Memory B cell (primary cell): ENCODE measurements at regions not wholly inside any gene's neighbourhood (a gene's known extent, or its start where the extent isn't known, plus 50 kb on each side); places are given as distances from the start of the nearest gene placed in this dataset.

Source experiments
- ATAC-seq: fragments of 150-1000 bp; cut with Tn5 transposase; 2 replicates; pipeline ENCODE4 v1.10.0; 2021; ENCODE audit warnings: low read depth, mild to moderate bottlenecking, moderate library complexity
- DNase-seq, 2 donors: peaks; one replicate each; pipeline ENCODE4 v3.0.0; 2022; ENCODE audit warnings: low spot score in 2 of 2
- H3K27ac Mint-ChIP-seq: one replicate; pipeline ENCODE4 v1.8.0; 2022; ENCODE audit warnings: mild to moderate bottlenecking, moderate library complexity, mixed read lengths
- H3K27me3 Mint-ChIP-seq: one replicate; pipeline ENCODE4 v1.8.0; 2022; ENCODE audit warnings: mixed read lengths
- H3K36me3 Mint-ChIP-seq: one replicate; pipeline ENCODE4 v1.8.0; 2022; ENCODE audit warnings: mild to moderate bottlenecking, mixed read lengths
- H3K4me1 Mint-ChIP-seq: one replicate; pipeline ENCODE4 v1.8.0; 2022; ENCODE audit warnings: mixed read lengths
- H3K4me3 Mint-ChIP-seq: one replicate; pipeline ENCODE4 v1.8.0; 2022; ENCODE audit warnings: mild to moderate bottlenecking, moderate library complexity, mixed read lengths
- H3K9me3 Mint-ChIP-seq: one replicate; pipeline ENCODE4 v1.8.0; 2022; ENCODE audit warnings: mixed read lengths

DNA sequence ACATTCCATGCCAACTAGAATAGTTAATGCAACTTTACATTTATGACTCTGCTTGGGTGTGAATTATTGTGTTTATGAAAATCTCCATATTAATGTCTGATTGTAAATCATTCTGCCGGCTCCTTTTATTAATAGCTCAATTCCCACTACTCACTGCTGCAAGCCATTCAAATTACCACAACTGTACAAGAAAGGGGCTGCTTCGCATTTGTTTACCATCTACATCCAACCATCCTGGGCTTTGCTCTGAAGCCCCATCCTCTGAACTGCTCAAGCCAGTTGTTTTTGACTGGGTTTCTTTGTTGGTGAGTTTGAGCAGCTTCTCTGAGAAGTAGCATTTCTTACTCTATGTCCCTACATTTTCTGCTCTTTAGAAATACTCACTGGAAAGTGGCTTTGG lies 451.6 kb upstream of the CADM1 start:
- no peaks in the 10 kb centered on the region for H3K36me3 Mint-ChIP-seq
- peaks cover 5% of the 10 kb centered on the region for H3K9me3 Mint-ChIP-seq
- H3K27me3 Mint-ChIP-seq = peaks cover 8% of the 10 kb centered on the region
- peaks cover 3% of the 10 kb centered on the region for H3K4me1 Mint-ChIP-seq
- H3K27ac Mint-ChIP-seq = no peak overlapping the region
- DNase-seq (no peak), ATAC-seq (no peak)
- no peak overlapping the region for H3K4me3 Mint-ChIP-seq

DNA sequence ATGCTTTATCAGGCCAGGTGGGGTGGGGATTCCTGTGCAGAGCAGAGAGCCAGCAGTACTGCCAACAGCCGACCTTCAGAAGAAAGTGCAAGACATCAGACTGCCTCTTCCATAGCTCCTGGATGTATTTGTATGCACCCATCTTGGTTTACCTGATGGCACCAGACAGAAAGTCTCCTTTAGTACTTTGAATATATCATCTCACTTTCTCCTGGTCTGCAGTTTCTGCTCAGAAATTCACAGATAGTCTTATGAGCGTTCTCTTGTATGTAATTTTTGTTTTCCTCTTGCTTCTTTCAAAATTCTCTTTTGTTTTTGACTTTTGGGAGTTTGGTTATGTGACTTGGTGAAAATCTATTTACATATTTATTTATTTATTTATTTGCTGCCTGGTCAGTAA lies 446.4 kb upstream of the CADM1 start:
- H3K27ac Mint-ChIP-seq = no peak overlapping the region
- H3K27me3 Mint-ChIP-seq = peaks cover 6% of the 10 kb centered on the region
- peaks cover 20% of the 10 kb centered on the region for H3K9me3 Mint-ChIP-seq
- H3K4me1 Mint-ChIP-seq = no peaks in the 10 kb centered on the region
- ATAC-seq (no peak), DNase-seq (no peak)
- no peak overlapping the region for H3K4me3 Mint-ChIP-seq
- H3K36me3 Mint-ChIP-seq = peaks cover 4% of the 10 kb centered on the region

GRCh38 chr11:115944596-115944995 lies 440.4 kb upstream of the CADM1 start:
- Mint-ChIP-seq H3K4me3 (no peak overlapping the region), H3K9me3 (peaks cover 13% of the 10 kb centered on the region), H3K27ac (no peak overlapping the region), H3K36me3 (peaks cover 4% of the 10 kb centered on the region), H3K27me3 (peaks cover 15% of the 10 kb centered on the region), H3K4me1 (peaks cover 5% of the 10 kb centered on the region)
- ATAC-seq (no peak), DNase-seq (no peak)

GRCh38 chr11:115942011-115942410 lies 437.8 kb upstream of the CADM1 start:
- Mint-ChIP-seq H3K4me1 (peaks cover 7% of the 10 kb centered on the region), H3K27ac (no peak overlapping the region)
- DNase-seq = no peak

DNA sequence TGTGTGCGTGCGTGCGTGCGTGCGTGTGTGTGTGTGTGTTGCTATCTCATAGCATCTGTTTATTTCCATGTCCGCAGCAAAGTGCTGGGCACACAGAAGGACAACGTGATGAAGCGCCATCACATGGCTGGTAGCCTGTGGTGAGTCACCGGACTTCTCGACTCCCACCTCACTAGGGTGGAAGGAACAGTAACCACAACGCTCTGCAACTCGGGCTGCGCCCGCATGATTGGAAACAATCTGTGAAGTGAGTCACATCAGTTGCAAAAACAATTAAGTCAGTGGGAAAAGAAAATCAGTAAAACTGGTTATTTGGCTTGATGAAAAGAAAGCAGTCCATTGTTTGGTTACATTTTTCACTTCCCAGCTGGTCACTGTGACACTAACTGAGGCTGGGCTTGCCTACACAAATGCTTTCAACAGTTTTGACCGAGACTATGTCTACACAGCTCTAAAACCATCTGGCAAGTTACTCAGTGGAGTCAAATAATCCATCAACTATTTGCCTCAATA lies 437.3 kb upstream of the CADM1 start:
- no peak overlapping the region for H3K27ac Mint-ChIP-seq
- H3K9me3 Mint-ChIP-seq = peaks cover 5% of the 10 kb centered on the region
- peaks cover 10% of the 10 kb centered on the region for H3K27me3 Mint-ChIP-seq
- no peak for DNase-seq
- ATAC-seq = no peak
- H3K4me3 Mint-ChIP-seq = no peak overlapping the region
- peaks cover 7% of the 10 kb centered on the region for H3K4me1 Mint-ChIP-seq
- H3K36me3 Mint-ChIP-seq = no peaks in the 10 kb centered on the region

More at GRCh38 chr11:115942011-115942410, 437.8 kb upstream of the CADM1 start:
- no peak for ATAC-seq
- no peak overlapping the region for H3K4me3 Mint-ChIP-seq
- peaks cover 5% of the 10 kb centered on the region for H3K9me3 Mint-ChIP-seq
- peaks cover 10% of the 10 kb centered on the region for H3K27me3 Mint-ChIP-seq
- no peaks in the 10 kb centered on the region for H3K36me3 Mint-ChIP-seq

DNA sequence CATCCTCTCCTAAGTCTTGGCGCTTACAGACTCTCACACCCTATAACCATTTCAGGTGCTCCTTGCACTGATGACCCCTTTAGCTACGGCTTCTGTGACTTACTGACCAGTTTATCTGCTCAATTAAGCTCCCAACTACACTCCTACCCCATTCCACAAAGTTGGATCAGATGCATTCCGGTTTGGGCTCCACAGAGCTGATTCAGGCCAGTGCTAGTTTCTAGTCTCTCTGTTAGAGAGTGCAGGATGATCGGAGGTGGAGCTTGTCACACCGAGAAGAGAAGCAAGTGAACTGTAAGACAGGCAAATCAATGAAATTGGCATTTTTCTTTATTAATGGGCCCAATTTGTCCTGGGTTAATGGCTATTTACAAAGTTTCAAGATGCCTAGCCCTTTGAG lies 436.8 kb upstream of the CADM1 start:
- DNase-seq (no peak), ATAC-seq (no peak)
- H3K27ac Mint-ChIP-seq = no peak overlapping the region
- no peaks in the 10 kb centered on the region for H3K36me3 Mint-ChIP-seq
- peaks cover 7% of the 10 kb centered on the region for H3K4me1 Mint-ChIP-seq
- H3K9me3 Mint-ChIP-seq = peaks cover 2% of the 10 kb centered on the region
- no peak overlapping the region for H3K4me3 Mint-ChIP-seq
- peaks cover 10% of the 10 kb centered on the region for H3K27me3 Mint-ChIP-seq

- H3K36me3 Mint-ChIP-seq = no peaks in the 10 kb centered on the region
- DNase-seq = no peak
- no peak overlapping the region for H3K4me3 Mint-ChIP-seq
- ATAC-seq = no peak
- H3K9me3 Mint-ChIP-seq = no peaks in the 10 kb centered on the region
- H3K27ac Mint-ChIP-seq = no peak overlapping the region
- peaks cover 7% of the 10 kb centered on the region for H3K27me3 Mint-ChIP-seq
- H3K4me1 Mint-ChIP-seq = peaks cover 7% of the 10 kb centered on the region
These were observed 435.7 kb upstream of the CADM1 start for GRCh38 chr11:115939731-115940421.

DNA sequence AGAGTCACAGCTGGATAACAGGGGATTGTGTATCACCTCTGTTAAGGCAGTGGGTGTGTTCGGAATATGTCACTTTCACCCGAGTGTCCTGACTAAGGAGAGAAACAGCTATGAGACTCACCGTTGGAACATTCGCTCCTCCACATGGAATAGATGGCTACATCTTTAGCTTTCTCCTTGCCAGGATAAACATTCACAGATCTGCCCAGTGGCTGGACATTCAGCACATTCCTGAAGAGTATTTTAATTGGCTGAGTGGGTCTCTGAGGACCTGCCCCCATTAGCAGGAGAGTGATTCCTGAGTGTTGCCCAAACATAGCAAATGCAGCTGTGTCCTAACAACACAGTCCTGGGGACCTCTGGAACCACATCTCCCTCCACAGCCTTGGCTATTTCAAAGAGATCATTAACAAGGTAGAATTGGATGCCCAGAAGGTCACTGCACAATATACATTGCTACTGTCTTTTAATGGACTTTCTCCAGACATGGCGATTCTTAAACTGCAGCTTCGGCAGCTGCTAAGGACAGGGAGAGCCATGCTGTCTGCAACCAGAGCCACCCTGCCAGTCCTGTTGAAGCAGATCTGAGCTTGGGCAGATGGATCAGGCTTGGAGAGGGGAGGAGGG lies 435.0 kb upstream of the CADM1 start:
- Mint-ChIP-seq H3K27me3 (peaks cover 10% of the 10 kb centered on the region), H3K4me1 (peaks cover 7% of the 10 kb centered on the region), H3K9me3 (no peaks in the 10 kb centered on the region), H3K36me3 (no peaks in the 10 kb centered on the region), H3K4me3 (no peak overlapping the region), H3K27ac (no peak overlapping the region)
- DNase-seq = no peak
- ATAC-seq = no peak

DNA sequence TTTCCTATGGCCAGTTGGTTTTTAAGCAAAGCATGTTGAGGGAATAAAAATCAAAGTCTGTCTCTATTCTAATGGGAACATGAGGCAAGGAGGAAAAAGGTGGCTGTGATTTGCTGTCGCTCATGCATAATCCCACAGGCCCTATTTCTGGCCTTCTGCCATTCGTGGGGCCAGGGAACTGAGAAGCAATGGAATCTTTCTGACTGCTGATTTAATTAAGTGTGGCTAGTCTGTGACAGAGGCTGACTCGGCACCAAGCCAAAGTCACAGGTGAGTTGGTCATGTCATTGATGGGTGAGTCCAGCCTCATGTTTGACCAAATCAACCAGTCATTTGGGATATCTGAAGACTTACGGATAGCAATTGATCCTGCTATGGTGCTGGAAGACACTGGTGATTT lies 429.3 kb upstream of the CADM1 start:
- Mint-ChIP-seq H3K4me3 (no peak overlapping the region), H3K36me3 (no peaks in the 10 kb centered on the region)
- no peak for DNase-seq

DNA sequence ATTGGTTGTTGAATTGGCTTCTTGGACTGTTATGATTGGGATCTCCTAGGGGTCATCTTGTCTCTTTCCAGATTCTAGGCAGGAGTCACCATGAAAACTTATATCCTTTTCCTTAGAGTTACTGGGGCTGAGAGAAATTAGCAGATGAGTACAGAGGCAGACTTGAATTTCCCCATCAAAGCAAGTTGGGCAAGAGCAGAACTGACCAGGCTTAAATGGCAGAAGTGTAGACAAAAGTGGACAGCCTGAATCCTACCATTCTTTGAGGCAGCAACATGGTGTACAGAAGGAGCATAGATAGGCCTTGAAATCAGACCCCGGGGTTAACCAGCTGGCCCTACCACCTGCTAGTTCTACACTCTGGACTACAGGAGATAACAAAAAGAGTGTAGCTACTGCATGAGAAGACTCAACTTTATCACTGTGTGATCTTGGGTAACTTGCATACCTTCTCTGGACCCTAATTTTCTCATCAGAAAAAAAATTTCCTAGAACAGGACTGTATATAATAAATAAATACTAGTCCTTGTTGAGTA lies 427.4 kb upstream of the CADM1 start:
- Mint-ChIP-seq H3K4me1 (peaks cover 24% of the 10 kb centered on the region), H3K27ac (no peak overlapping the region), H3K36me3 (no peaks in the 10 kb centered on the region), H3K27me3 (peaks cover 3% of the 10 kb centered on the region), H3K9me3 (peaks cover 1% of the 10 kb centered on the region), H3K4me3 (peak overlapping the region; percentile 64)
- ATAC-seq = no peak
- DNase-seq = no peak

More for the DNA sequence above, 429.3 kb upstream of the CADM1 start:
- no peak for ATAC-seq
- Mint-ChIP-seq H3K27ac (no peak overlapping the region), H3K9me3 (no peaks in the 10 kb centered on the region), H3K4me1 (peaks cover 21% of the 10 kb centered on the region), H3K27me3 (peaks cover 3% of the 10 kb centered on the region)

GRCh38 chr11:115930886-115931547 lies 426.8 kb upstream of the CADM1 start:
- DNase-seq = no peak
- H3K4me1 Mint-ChIP-seq = peaks cover 29% of the 10 kb centered on the region
- H3K4me3 Mint-ChIP-seq = peak overlapping the region; percentile 64
- H3K36me3 Mint-ChIP-seq = no peaks in the 10 kb centered on the region
- H3K27me3 Mint-ChIP-seq = peaks cover 3% of the 10 kb centered on the region
- peak; percentile 75 for ATAC-seq
- H3K27ac Mint-ChIP-seq = no peak overlapping the region
- peaks cover 1% of the 10 kb centered on the region for H3K9me3 Mint-ChIP-seq

DNA sequence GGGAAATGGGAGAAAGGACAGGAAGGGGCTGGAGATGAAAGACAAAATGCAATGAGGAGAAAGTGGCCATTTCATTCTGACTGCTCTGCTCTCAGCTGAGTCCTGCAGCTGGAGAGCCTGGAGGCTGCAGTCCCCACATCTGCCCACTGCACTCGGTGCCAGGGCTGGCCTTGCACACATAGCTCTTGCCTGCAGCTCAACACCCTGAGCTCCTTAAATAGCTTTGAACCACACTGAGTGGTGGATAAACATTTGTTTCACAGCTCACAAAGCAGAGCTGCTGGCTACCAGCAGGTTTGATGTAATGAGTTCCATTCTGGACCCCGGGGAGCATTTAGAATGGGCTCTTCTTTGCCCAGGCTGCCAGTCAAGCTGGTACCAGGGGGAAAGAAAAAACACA lies 426.1 kb upstream of the CADM1 start:
- Mint-ChIP-seq H3K9me3 (peaks cover 1% of the 10 kb centered on the region), H3K36me3 (no peaks in the 10 kb centered on the region), H3K27me3 (peaks cover 3% of the 10 kb centered on the region), H3K4me1 (peaks cover 32% of the 10 kb centered on the region), H3K27ac (peak overlapping the region; percentile 2), H3K4me3 (peak overlapping the region; percentile 2)
- ATAC-seq = no peak
- DNase-seq = no peak

- no peak for ATAC-seq
- DNase-seq = no peak
- peaks cover 32% of the 10 kb centered on the region for H3K4me1 Mint-ChIP-seq
- H3K27ac Mint-ChIP-seq = peak overlapping the region; percentile 2
- H3K36me3 Mint-ChIP-seq = no peaks in the 10 kb centered on the region
- peaks cover 2% of the 10 kb centered on the region for H3K27me3 Mint-ChIP-seq
- peak overlapping the region; percentile 2 for H3K4me3 Mint-ChIP-seq
- H3K9me3 Mint-ChIP-seq = peaks cover 1% of the 10 kb centered on the region
These were observed 425.5 kb upstream of the CADM1 start for GRCh38 chr11:115929618-115930129.

GRCh38 chr11:115928811-115929210 lies 424.6 kb upstream of the CADM1 start:
- Mint-ChIP-seq H3K4me1 (peaks cover 32% of the 10 kb centered on the region), H3K9me3 (peaks cover 1% of the 10 kb centered on the region), H3K27ac (no peak overlapping the region), H3K36me3 (no peaks in the 10 kb centered on the region), H3K4me3 (no peak overlapping the region), H3K27me3 (no peaks in the 10 kb centered on the region)
- DNase-seq = no peak
- ATAC-seq = no peak
